ENCODE measurements at regions not wholly inside any gene's neighbourhood (a gene's known extent, or its start where the extent isn't known, plus 50 kb on each side); places are given as distances from the start of the nearest gene placed in this dataset.

DNA sequence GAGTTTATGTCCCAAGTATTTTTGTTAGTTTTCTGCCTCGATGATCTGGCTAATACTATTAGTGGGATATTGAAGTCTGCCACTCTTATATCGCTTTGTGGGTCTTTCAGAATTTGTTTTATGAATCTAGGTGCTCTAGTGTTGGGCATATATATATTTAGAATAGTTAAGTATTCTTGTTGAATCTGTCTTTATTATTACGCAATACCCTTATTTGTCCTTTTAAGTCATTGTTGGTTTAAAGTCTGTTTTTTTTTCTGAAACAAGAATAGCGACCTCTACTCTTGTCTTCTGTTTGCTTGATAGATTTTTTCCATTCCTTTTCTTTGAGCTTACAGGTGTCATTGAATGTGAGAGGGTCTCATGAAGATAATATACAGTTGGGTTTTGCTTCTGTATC, 239.0 kb downstream of the ASCL1 start:
- DNase-seq = no peak

DNA sequence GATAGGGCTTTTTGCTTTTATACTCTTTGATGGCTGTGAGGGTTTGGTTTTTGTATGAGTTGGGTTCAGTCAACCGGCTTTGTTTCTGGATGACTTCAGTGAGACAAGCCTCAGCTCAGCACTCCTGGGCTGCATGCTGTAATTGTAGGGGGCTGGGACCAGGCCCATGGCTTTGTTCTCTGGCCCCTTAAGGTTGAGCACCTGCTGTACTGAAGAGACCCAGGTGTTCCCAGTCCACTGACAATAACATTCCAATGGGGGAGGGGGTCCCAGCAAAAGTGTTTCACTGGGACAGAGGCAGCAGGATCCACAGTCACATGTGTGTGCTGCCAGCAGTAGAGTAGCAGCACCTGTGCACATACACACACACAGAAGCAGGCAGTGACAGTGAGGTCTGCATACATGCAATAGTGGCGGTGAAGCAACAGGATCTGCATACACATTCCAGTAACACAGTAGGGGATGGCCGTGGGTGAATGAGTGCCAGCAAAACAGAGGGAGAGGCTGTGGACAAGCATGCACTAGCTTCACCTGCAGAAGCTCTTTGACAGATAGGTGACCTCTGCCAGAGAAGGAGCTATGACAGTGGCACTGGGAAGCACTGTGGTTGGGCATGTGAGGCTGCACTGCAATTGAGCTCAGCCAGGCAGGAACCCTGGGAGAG, 240.4 kb downstream of the ASCL1 start:
- DNase-seq = no peak

DNA sequence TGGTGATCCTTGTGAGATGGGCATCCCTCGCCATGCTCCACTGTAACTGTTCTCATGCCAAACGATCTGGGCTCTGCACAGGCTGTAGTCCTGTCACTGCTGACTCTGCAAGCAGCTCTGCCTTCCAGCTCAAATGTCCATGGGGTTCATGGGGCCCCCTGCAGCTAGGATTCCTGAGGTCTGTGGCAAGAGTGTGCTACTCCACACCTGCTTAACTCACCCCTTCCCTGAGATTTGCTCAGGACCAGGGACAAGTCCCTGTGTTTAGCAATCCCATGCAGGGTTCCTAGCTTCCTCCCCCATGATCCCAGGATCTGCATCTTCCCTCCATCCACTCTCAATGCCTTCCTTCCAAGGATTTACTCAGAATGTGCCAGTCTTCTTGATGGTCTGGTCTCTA, 241.0 kb downstream of the ASCL1 start:
- DNase-seq = no peak

DNA sequence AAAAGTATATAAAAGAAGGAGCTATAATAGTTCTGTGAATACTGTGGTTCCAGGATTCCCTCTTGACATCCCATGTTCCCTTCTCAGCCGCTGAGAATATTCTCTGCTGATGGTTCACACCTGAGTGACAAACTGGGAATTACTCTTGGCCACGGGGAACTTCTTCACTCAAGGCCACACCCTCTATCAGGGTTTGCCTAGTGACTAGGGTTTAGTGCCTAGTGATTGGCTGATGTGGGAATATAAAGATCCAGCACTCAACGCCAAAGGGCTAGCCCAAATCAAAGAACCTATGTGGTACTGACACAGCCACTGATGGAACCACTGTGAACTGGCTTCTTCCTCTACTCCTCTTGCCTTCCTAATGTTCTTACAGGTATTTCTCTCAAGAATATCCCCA, 248.4 kb downstream of the ASCL1 start:
- no peak for DNase-seq

DNA sequence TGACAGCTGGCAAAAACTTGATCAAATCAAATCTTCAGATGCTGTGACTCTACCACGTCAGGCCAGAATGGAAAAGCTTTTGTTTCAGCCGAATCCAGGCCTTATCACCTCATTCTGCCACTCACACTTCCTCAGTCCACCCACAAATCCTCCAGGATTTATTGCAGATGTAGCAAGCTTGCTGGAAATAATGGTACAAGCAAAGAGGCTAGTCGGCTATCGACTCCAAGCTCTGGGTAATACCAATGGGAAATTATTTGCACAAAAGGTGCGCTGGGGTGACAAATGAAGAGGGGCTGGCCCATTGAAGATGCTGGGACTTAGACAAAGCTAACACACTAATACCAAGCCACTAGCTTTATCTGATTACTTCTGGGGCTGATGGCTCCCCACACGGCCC, 250.5 kb downstream of the ASCL1 start:
- peak; percentile 18 for DNase-seq

DNA sequence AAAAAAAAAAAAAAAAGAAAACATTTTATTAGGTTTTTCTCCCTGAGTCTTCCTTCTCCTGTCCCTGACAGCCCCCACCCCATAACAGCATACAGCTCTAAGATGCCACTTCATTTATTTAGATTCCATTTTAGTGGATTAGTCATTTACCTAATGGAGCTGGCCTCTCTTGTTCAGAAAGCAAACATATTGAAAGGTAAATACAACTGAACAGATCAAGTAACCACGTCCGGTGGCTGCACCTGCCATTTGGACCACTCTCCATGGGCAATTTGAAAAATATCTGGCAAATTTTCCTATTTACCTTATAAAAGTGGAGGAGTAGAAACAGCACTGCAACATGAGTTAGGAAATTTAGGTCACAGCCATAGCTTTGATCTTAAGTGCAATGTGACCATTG, 254.6 kb downstream of the C12orf42 start:
- DNase-seq = peak; percentile 11

DNA sequence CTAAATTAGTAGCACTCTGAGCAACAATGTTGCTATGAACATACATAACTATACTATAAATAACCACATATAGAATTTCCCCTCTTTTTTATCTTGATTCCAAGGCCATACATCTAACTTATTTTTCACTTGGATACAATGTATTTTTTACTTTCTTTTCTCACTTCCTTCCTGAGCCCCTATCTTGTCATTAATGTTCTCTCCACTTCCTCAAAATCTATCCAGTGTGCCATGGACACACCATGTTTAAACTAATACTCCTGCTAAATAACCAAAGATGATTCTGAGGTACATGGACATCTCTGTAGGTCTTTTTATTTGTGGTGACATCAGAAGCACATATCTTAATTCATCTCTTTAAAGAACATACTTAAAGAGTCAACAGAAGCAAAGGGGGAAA, 251.2 kb downstream of the C12orf42 start:
- DNase-seq = no peak

DNA sequence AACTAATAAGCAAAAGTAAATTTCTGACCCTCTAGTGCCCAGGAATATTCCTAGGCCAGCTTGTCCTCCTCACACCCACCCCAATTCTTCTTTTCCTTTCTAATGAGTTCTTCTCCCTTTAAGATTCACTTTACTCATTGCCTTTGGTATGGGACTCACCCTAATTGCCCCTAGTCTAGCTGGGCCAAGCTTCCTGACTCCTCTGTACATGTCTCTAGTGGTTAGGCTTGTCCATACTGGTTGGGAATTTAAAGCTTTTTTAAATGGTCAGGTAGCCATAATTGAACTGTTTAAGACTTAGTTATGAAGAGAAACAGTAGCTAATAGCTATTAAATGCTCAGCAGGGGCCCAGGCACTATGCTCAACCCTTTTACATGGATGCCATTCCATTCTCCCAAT, 248.2 kb downstream of the C12orf42 start:
- no peak for DNase-seq

DNA sequence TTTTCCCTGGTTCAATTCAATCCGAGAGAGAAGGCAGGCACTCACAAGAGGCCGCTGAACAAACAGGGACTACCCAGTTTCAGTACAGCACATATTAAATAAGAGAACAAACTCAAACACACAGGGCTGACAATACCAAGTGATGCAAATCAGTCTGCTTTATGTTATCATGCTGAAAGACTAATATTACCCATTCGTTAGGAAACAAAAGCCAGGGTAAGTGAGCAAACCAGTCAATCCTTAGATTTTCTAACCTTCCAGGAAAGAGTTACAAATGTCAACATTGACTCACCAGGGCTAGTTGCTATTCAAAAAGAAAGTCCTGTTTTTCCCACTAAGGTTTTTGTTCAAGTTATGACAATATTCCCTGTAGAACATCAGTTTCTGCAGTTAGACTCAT, 246.2 kb downstream of the C12orf42 start:
- DNase-seq = no peak

DNA sequence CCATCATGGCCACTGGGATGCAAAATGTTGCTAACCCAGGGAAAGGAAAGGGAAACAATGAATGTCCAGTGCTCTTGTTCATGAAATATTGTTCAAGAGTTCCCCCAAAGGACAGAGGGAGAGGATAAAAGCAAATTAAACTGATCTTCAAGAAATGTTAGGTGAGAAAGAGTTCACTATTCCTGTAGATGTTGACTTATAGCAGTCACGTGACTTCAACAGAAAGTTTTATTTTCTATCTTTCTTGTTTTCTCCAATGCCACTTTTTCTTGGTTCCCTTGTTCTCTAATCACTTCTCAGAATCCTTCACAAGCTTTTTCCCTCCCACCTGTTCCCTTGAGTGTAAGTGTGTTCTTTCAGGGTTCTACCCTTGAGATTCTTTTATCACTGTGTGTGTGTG, 245.3 kb downstream of the C12orf42 start:
- DNase-seq = no peak
